NCI-H187 treated with DMSO at 0.1 percent for 48 hours (cell line): ENCODE measurements at regions not wholly inside any gene's neighbourhood (a gene's known extent, or its start where the extent isn't known, plus 50 kb on each side); places are given as distances from the start of the nearest gene placed in this dataset.

ENCODE experiments used
- DNase-seq: peaks from one replicate; lab custom pipeline; 2025; lab: John Stamatoyannopoulos, UW

GRCh38 chr6:125491860-125492618 is 190.3 kb upstream of the HDDC2 start:
- no peak for DNase-seq

GRCh38 chr6:125498606-125499005 is 196.8 kb upstream of the HDDC2 start:
- no peak for DNase-seq

- no peak for DNase-seq
Observed at GRCh38 chr6:125499535-125499934, 197.8 kb upstream of the HDDC2 start.

- DNase-seq: no peak
Observed at GRCh38 chr6:125503181-125503580, 201.4 kb upstream of the HDDC2 start.

GRCh38 chr6:125507987-125508655 is 206.4 kb upstream of the HDDC2 start:
- no peak for DNase-seq

GRCh38 chr6:125508793-125509192 is 207.0 kb upstream of the HDDC2 start:
- DNase-seq: no peak

GRCh38 chr6:125509477-125509876 is 207.7 kb upstream of the HDDC2 start:
- DNase-seq: no peak

- DNase-seq: no peak
Observed at GRCh38 chr6:125510405-125510804, 208.6 kb upstream of the HDDC2 start.

GRCh38 chr6:125511809-125512396 is 210.1 kb upstream of the HDDC2 start:
- DNase-seq: no peak

GRCh38 chr6:125512621-125513020 is 210.9 kb upstream of the HDDC2 start:
- no peak for DNase-seq

GRCh38 chr6:125513978-125514377 is 212.2 kb upstream of the HDDC2 start:
- no peak for DNase-seq

- no peak for DNase-seq
Observed at GRCh38 chr6:125516644-125517043, 214.9 kb upstream of the HDDC2 start.

GRCh38 chr6:125519367-125519766 is 217.6 kb upstream of the HDDC2 start:
- DNase-seq: no peak

- no peak for DNase-seq
Observed at GRCh38 chr6:125524356-125524755, 222.6 kb upstream of the HDDC2 start.

GRCh38 chr6:125526007-125526720 is 223.3 kb upstream of the HEY2 start:
- no peak for DNase-seq

- no peak for DNase-seq
Observed at GRCh38 chr6:125528621-125529041, 220.8 kb upstream of the HEY2 start.

- no peak for DNase-seq
Observed at GRCh38 chr6:125529061-125529460, 220.4 kb upstream of the HEY2 start.

GRCh38 chr6:125533710-125534397 is 215.6 kb upstream of the HEY2 start:
- no peak for DNase-seq

GRCh38 chr6:125534430-125535263 is 214.8 kb upstream of the HEY2 start:
- DNase-seq: no peak

GRCh38 chr6:125537090-125537489 is 212.3 kb upstream of the HEY2 start:
- no peak for DNase-seq

- DNase-seq: no peak
Observed at GRCh38 chr6:125539892-125540291, 209.5 kb upstream of the HEY2 start.
